22Rv1 (cell line): ENCODE measurements at regions not wholly inside any gene's neighbourhood (a gene's known extent, or its start where the extent isn't known, plus 50 kb on each side); places are given as distances from the start of the nearest gene placed in this dataset.

Source experiments
- ZFX ChIP-seq: fragments of 450-650 bp; IDR thresholded peaks from 2 replicates; pipeline ENCODE4 v1.6.1; 2017; ENCODE audit warnings: antibody characterized with exemption, borderline replicate concordance
- TF ChIP-seq, protein P1 (sequence below): fragments of 450-650 bp; IDR thresholded peaks from 2 replicates; pipeline ENCODE4 v1.5.1; 2017; ENCODE audit warnings: mild to moderate bottlenecking

GRCh38 chr7:136585954-136586670 lies 282.3 kb upstream of the CHRM2 start:
- TF ChIP-seq, protein P1, sequence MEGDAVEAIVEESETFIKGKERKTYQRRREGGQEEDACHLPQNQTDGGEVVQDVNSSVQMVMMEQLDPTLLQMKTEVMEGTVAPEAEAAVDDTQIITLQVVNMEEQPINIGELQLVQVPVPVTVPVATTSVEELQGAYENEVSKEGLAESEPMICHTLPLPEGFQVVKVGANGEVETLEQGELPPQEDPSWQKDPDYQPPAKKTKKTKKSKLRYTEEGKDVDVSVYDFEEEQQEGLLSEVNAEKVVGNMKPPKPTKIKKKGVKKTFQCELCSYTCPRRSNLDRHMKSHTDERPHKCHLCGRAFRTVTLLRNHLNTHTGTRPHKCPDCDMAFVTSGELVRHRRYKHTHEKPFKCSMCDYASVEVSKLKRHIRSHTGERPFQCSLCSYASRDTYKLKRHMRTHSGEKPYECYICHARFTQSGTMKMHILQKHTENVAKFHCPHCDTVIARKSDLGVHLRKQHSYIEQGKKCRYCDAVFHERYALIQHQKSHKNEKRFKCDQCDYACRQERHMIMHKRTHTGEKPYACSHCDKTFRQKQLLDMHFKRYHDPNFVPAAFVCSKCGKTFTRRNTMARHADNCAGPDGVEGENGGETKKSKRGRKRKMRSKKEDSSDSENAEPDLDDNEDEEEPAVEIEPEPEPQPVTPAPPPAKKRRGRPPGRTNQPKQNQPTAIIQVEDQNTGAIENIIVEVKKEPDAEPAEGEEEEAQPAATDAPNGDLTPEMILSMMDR: no peak
- TF ChIP-seq ZFX: no peak
